ENCODE measurements at regions not wholly inside any gene's neighbourhood (a gene's known extent, or its start where the extent isn't known, plus 50 kb on each side); places are given as distances from the start of the nearest gene placed in this dataset.

- Histone ChIP-seq H3K27ac (ENCODE audit: insufficient read depth, low read depth, low read length) (no peak overlapping the region), H2AFZ (ENCODE audit: low read depth, low read length) (no peak overlapping the region), H3K27me3 (ENCODE audit: control insufficient read depth in 2 of 2, insufficient read depth in 2 of 2, low read length in 2 of 2) (no peaks in the 10 kb centered on the region), H3K79me2 (ENCODE audit: control insufficient read depth, insufficient read depth, low read length) (no peaks in the 10 kb centered on the region), H4K20me1 (replicated peaks; ENCODE audit: control insufficient read depth, extremely low read depth, insufficient read depth, low read length) (no peaks in the 10 kb centered on the region), H3K9me1 (replicated peaks; ENCODE audit: control insufficient read depth, extremely low read depth, insufficient read depth, low read length) (no peaks in the 10 kb centered on the region), H3K9ac (replicated peaks; ENCODE audit: extremely low read depth, insufficient read depth, low read length) (no peak overlapping the region), H3K4me1 (ENCODE audit: control insufficient read depth, extremely low read depth, insufficient read depth, low read length) (no peaks in the 10 kb centered on the region), H3K4me3 (replicated peaks in 1 of 3; ENCODE audit: insufficient read depth in 1 of 3, low read depth in 1 of 3, low read length in 3 of 3) (no peak overlapping the region), H3K9me3 (replicated peaks; ENCODE audit: control insufficient read depth, insufficient read depth, low read length) (peaks cover 2% of the 10 kb centered on the region), H3K36me3 (ENCODE audit: control insufficient read depth in 2 of 2, extremely low read depth in 1 of 2, insufficient read depth in 2 of 2, low read length in 2 of 2) (no peaks in the 10 kb centered on the region), H3K4me2 (ENCODE audit: insufficient read depth, low read length) (no peak overlapping the region)
- intact Hi-C loops (cut with micrococcal nuclease) (no loop called here), dilution Hi-C loops (cut with MboI; ENCODE audit: extremely low pct_ligation_motif_present, low sequenced_read_pairs) (no loop called here)
- TF ChIP-seq POLR2AphosphoS5 (IDR thresholded peaks at IDR 0.05; ENCODE audit: insufficient read depth, low read depth, low read length) (no peak), JUN (IDR thresholded peaks at IDR 0.05; ENCODE audit: borderline replicate concordance, insufficient read depth, insufficient read length, low read depth) (no peak), POLR2A (IDR thresholded peaks at IDR 0.05; ENCODE audit: low read depth, low read length) (no peak), GATA2 (IDR thresholded peaks at IDR 0.05; ENCODE audit: insufficient read depth, insufficient read length, low read depth, low read length) (no peak), MYC (IDR thresholded peaks at IDR 0.05; ENCODE audit: low read depth, low read length) (no peak), CTCF (IDR thresholded peaks at IDR 0.05; ENCODE audit: extremely low read depth in 1 of 2, insufficient read depth in 1 of 2, low read depth in 1 of 2, low read length in 2 of 2) (no peak), MAX (IDR thresholded peaks at IDR 0.05; ENCODE audit: insufficient read depth, insufficient read length) (no peak), EZH2 (IDR thresholded peaks at IDR 0.05; ENCODE audit: borderline replicate concordance, low read depth, low read length, severe bottlenecking) (no peak), FOS (IDR thresholded peaks at IDR 0.05; ENCODE audit: borderline replicate concordance, insufficient read depth, low read length) (no peak)
- no peak for FAIRE-seq
- no peak for DNase-seq (ENCODE audit: low read depth, low spot score)
- BruUV-seq (replicated peaks), result no TSS peak
- CTCF ChIA-PET, result no interaction called here
- POLR2A ChIA-PET, result no interaction called here
Observed at GRCh38 chr2:228543117-228543516, 361.6 kb upstream of the SPHKAP start.

All from endothelial cell of umbilical vein (primary cell).